SK-N-SH (cell line): ENCODE measurements at regions not wholly inside any gene's neighbourhood (a gene's known extent, or its start where the extent isn't known, plus 50 kb on each side); places are given as distances from the start of the nearest gene placed in this dataset.

ENCODE experiments used
- CTCF ChIA-PET: fragments of 300-600, 350-600 bp; formaldehyde crosslinking; extraction: SDS; loops from one replicate; lab custom pipeline; 2021; lab: Yijun Ruan, JAX
- POLR2A ChIA-PET: fragments of 350-600 bp; sonication (Branson Sonifier 250); formaldehyde crosslinking; extraction: SDS; loops from one replicate; lab custom pipeline; 2020; ENCODE audit warnings: antibody characterized with exemption, inconsistent platforms; lab: Yijun Ruan, JAX
- DNase-seq: peaks from one replicate; pipeline ENCODE4 v3.0.0; 2012
- H2AFZ ChIP-seq: fragments of 200-600 bp; sonication (generic); 2 replicates; pipeline ENCODE4 v1.8.1; 2016; ENCODE audit warnings: antibody characterized with exemption, mild to moderate bottlenecking, low read depth
- H3F3A ChIP-seq: fragments of 200-600 bp; sonication (generic); replicated peaks from 2 replicates; pipeline ENCODE3; 2016; ENCODE audit warnings: antibody characterized with exemption, mild to moderate bottlenecking; ENCODE audit not compliant: insufficient read depth
- H3K27ac ChIP-seq, 2 experiments: fragments of 200-500 bp in 1 of 2; fragments of 200-600 bp in 1 of 2; sonication (Bioruptor generic) in 1 of 2; sonication (generic), shearing (Covaris generic) in 1 of 2; 2 replicates each; pipeline versions ENCODE4 v1.5.1 to v1.6.1; 2014 to 2016; ENCODE audit warnings: low read depth in 2 of 2, inconsistent platforms in 1 of 2, low read length in 1 of 2, mild to moderate bottlenecking in 1 of 2, mixed read lengths in 1 of 2
- H3K27me3 ChIP-seq: fragments of 200-600 bp; sonication (generic), shearing (Covaris generic); 2 replicates; pipeline ENCODE4 v1.6.1; 2016; ENCODE audit warnings: mixed run types; ENCODE audit not compliant: insufficient read depth
- H3K36me3 ChIP-seq, 2 experiments: fragments of 200-500 bp in 1 of 2; fragments of 200-600 bp in 1 of 2; sonication (Bioruptor generic) in 1 of 2; sonication (generic) in 1 of 2; replicated peaks in 1 of 2; 2 replicates each; pipeline versions ENCODE3 to v1.5.1; 2014 to 2016; ENCODE audit warnings: low read length in 1 of 2, mild to moderate bottlenecking in 1 of 2; ENCODE audit not compliant: insufficient read depth in 2 of 2, control insufficient read depth in 1 of 2
- H3K4me1 ChIP-seq, 2 experiments: fragments of 200-500 bp in 1 of 2; fragments of 200-600 bp in 1 of 2; sonication (Bioruptor generic) in 1 of 2; sonication (generic), shearing (Covaris generic) in 1 of 2; 2 replicates each; pipeline versions ENCODE4 v1.5.1 to v1.6.1; 2014 to 2016; ENCODE audit warnings: low read depth in 1 of 2, low read length in 1 of 2, mixed run types in 1 of 2; ENCODE audit not compliant: insufficient read depth in 2 of 2, control insufficient read depth in 1 of 2
- H3K4me2 ChIP-seq: fragments of 200-600 bp; sonication (generic), shearing (Covaris generic); 2 replicates; pipeline ENCODE4 v1.6.1; 2017; ENCODE audit warnings: mixed run types
- H3K4me3 ChIP-seq, 2 experiments: fragments of 200-500 bp in 1 of 2; fragments of 200-600 bp in 1 of 2; sonication (Bioruptor generic) in 1 of 2; sonication (generic), shearing (Covaris generic) in 1 of 2; 2 replicates each; pipeline versions ENCODE4 v1.5.1 to v1.8.1; 2014 to 2016; ENCODE audit warnings: low read depth in 2 of 2, inconsistent platforms in 1 of 2, low read length in 1 of 2, mild to moderate bottlenecking in 1 of 2, mixed read lengths in 1 of 2, moderate library complexity in 1 of 2
- H3K79me2 ChIP-seq: fragments of 200-600 bp; sonication (generic); 2 replicates; pipeline ENCODE4 v1.8.1; 2017; ENCODE audit warnings: mild to moderate bottlenecking; ENCODE audit not compliant: insufficient read depth
- H3K9ac ChIP-seq: fragments of 200-600 bp; sonication (generic); 2 replicates; pipeline ENCODE4 v1.6.1; 2017; ENCODE audit warnings: mixed run types
- H3K9me2 ChIP-seq: fragments of 200-600 bp; sonication (generic); 2 replicates; pipeline ENCODE4 v1.6.1; 2017; ENCODE audit warnings: mixed run types
- H3K9me3 ChIP-seq: fragments of 200-600 bp; sonication (generic); 2 replicates; pipeline ENCODE4 v1.6.1; 2017; ENCODE audit warnings: mixed run types, mild to moderate bottlenecking, moderate library complexity
- H4K20me1 ChIP-seq: fragments of 200-600 bp; sonication (generic); 2 replicates; pipeline ENCODE4 v1.6.1; 2017; ENCODE audit warnings: mild to moderate bottlenecking, mixed run types; ENCODE audit not compliant: insufficient read depth
- CTCF ChIP-seq: fragments of 200-600 bp; sonication (generic); IDR thresholded peaks from 2 replicates; pipeline ENCODE4 v1.6.1; 2017; ENCODE audit warnings: antibody characterized with exemption, mild to moderate bottlenecking, moderate library complexity
- ELF1 ChIP-seq: IDR thresholded peaks from 2 replicates; pipeline ENCODE4 v1.4.0; 2012
- GABPA ChIP-seq: IDR thresholded peaks from 2 replicates; pipeline ENCODE4 v1.4.0; 2012; ENCODE audit warnings: low read depth, mild to moderate bottlenecking
- MAX ChIP-seq: IDR thresholded peaks from 2 replicates; pipeline ENCODE4 v1.4.0; 2012; ENCODE audit warnings: low read depth
- RFX5 ChIP-seq: IDR thresholded peaks from 2 replicates; pipeline ENCODE4 v1.6.1; 2012; ENCODE audit warnings: mild to moderate bottlenecking, improper control_type of control experiment, low read length
- TEAD4 ChIP-seq: IDR thresholded peaks from 2 replicates; pipeline ENCODE4 v1.4.0; 2012; ENCODE audit warnings: mild to moderate bottlenecking, borderline replicate concordance; ENCODE audit not compliant: insufficient read depth
- ZBTB33 ChIP-seq: IDR thresholded peaks from 2 replicates; pipeline ENCODE4 v1.4.0; 2012; ENCODE audit warnings: low read depth, borderline replicate concordance
- WGBS: methylation state at CpG from one replicate; pipeline ENCODE4 v1.1.6; 2017; ENCODE audit warnings: low lambda C conversion rate; 5-methylcytosine and 5-hydroxymethylcytosine counted together

GRCh38 chr2:8076448-8077342 is 605.2 kb upstream of the ID2 start:
- Histone ChIP-seq H3K4me2 (no peak overlapping the region), H3K9me2 (no peaks in the 10 kb centered on the region)
- CTCF ChIA-PET, result interaction anchor here (1.0 kb wide), 1 partner anchor 17 kb away, joined by 3 read pairs; no protein-coding TSS in a partner anchor

More at GRCh38 chr2:8076448-8077342, 605.2 kb upstream of the ID2 start:
- no peak overlapping the region for H3K9ac ChIP-seq
- no peaks in the 10 kb centered on the region for H3F3A ChIP-seq
- no peak for TF ChIP-seq ZBTB33
- TF ChIP-seq GABPA, result no peak
- TF ChIP-seq RFX5, result no peak
- no peak for TF ChIP-seq CTCF
- TF ChIP-seq TEAD4, result no peak
- no peak for TF ChIP-seq ELF1
- no peak for TF ChIP-seq MAX
- no peak for DNase-seq
- POLR2A ChIA-PET, result no interaction called here
- H3K27me3 ChIP-seq, result no peaks in the 10 kb centered on the region
- H3K4me1 ChIP-seq, result peaks cover 0 to 3% of the 10 kb centered on the region in 2 experiments; a peak in 2 of 4 replicates
- WGBS, result 75% methylated on average over 6 of the region's 6 CpGs
- H3K79me2 ChIP-seq, result no peaks in the 10 kb centered on the region
- H2AFZ ChIP-seq, result no peak overlapping the region
- H3K27ac ChIP-seq, result no peak overlapping the region
- no peaks in the 10 kb centered on the region for H4K20me1 ChIP-seq
- no peak overlapping the region for H3K4me3 ChIP-seq
- H3K36me3 ChIP-seq, result no peaks in the 10 kb centered on the region
- H3K9me3 ChIP-seq, result no peaks in the 10 kb centered on the region
